ENCODE measurements at regions not wholly inside any gene's neighbourhood (a gene's known extent, or its start where the extent isn't known, plus 50 kb on each side); places are given as distances from the start of the nearest gene placed in this dataset.

- ATAC-seq (ENCODE audit: low FRiP score in 2 of 2) (no peak), DNase-seq (no peak)
- no peak overlapping the region for H3K27ac ChIP-seq
- no peaks in the 10 kb centered on the region for H3K36me3 ChIP-seq
- 84% methylated on average over 10 to 12 of the region's 12 CpGs for WGBS, 2 donors
- no peaks in the 10 kb centered on the region for H3K9me3 ChIP-seq
- H3K4me3 ChIP-seq: no peak overlapping the region
- no peaks in the 10 kb centered on the region for H3K27me3 ChIP-seq
- H3K4me1 ChIP-seq: no peaks in the 10 kb centered on the region
- TF ChIP-seq POLR2AphosphoS5 (IDR thresholded peaks at IDR 0.05) (no peak), POLR2A (IDR thresholded peaks at IDR 0.05) (no peak), EP300 (IDR thresholded peaks at IDR 0.05) (no peak)
- TF ChIP-seq, protein P1, sequence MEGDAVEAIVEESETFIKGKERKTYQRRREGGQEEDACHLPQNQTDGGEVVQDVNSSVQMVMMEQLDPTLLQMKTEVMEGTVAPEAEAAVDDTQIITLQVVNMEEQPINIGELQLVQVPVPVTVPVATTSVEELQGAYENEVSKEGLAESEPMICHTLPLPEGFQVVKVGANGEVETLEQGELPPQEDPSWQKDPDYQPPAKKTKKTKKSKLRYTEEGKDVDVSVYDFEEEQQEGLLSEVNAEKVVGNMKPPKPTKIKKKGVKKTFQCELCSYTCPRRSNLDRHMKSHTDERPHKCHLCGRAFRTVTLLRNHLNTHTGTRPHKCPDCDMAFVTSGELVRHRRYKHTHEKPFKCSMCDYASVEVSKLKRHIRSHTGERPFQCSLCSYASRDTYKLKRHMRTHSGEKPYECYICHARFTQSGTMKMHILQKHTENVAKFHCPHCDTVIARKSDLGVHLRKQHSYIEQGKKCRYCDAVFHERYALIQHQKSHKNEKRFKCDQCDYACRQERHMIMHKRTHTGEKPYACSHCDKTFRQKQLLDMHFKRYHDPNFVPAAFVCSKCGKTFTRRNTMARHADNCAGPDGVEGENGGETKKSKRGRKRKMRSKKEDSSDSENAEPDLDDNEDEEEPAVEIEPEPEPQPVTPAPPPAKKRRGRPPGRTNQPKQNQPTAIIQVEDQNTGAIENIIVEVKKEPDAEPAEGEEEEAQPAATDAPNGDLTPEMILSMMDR (IDR thresholded peaks at IDR 0.05): no peak
Measured at GRCh38 chr20:23283096-23283850, 67.3 kb upstream of the NXT1 start.

DNA sequence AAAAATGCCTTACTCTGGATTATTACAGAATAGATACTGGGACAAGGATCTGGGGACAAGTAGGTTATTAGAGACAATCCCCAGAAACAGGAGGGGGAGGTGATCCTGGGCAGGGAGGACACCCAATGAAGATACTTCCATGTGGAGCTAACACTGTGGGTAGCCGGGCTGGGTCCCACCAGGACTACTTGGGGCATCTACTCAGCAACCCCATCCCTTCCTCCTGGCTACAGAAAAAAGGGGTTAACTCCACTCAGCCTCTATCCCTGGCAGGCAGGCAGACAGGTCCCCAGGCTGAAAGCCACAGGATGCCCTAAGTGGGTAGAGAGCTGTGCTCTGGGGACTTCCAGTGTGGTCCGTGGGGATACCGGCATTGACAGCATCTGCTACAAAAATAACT is 68.0 kb upstream of the NXT1 start:
- WGBS, 2 donors: 75 to 92% methylated on average over 2 to 3 of the region's 3 CpGs

DNA sequence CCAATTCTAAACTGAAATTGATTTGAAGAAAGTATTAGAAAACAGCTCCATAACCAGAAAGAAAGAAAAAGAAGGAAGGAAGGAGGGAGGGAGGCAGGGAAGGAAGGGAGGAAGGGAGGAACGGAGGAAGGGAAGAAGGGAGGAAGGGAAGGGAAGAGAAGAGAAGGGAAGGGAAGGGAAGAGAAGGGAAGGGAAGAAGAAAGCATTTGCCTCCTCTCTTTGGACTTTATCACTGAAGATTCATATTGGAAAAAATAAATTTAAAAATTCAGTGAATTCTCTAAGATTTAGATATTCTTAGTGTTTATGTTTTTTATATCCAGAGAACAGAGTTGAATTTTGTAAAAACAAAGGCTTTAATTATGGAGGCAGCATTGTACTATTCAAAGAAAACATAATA is 68.5 kb upstream of the NXT1 start:
- no peak for ATAC-seq (ENCODE audit: low FRiP score in 2 of 2)
- WGBS, 2 donors: 41 to 49% methylated on average over 1 of the region's 1 CpG

More for the DNA sequence above, 68.0 kb upstream of the NXT1 start:
- no peak for ATAC-seq (ENCODE audit: low FRiP score in 2 of 2)
- Histone ChIP-seq H3K27me3 (no peaks in the 10 kb centered on the region), H3K9me3 (no peaks in the 10 kb centered on the region), H3K27ac (no peak overlapping the region), H3K4me1 (no peaks in the 10 kb centered on the region), H3K36me3 (no peaks in the 10 kb centered on the region), H3K4me3 (no peak overlapping the region)
- TF ChIP-seq POLR2A (IDR thresholded peaks at IDR 0.05): no peak
- TF ChIP-seq EP300 (IDR thresholded peaks at IDR 0.05): no peak
- no peak for TF ChIP-seq POLR2AphosphoS5 (IDR thresholded peaks at IDR 0.05)
- TF ChIP-seq, protein P1 (IDR thresholded peaks at IDR 0.05): no peak
- no peak for DNase-seq

DNA sequence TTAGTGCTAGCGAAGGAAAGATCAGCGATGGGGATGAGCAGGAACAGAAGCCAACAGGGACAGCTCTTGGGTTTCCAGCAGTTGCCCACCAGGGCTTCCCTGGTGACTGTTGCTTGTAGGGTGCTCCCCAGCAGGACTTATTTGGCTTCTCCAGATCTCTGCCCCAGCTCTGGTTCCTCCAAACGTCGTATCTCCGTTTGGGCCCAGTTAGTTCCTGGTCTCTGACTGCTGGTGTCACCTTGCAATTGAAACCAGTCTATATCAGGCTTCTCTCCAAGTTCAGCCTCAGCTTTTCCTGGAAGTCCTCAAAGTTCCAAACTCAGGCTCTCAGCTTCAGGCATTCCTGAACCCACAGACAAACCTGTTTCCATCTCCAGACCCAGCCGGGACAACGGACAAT is 70.8 kb upstream of the NXT1 start:
- no peak for TF ChIP-seq POLR2AphosphoS5 (IDR thresholded peaks at IDR 0.05)
- TF ChIP-seq, protein P1 (IDR thresholded peaks at IDR 0.05): no peak
- no peak for TF ChIP-seq POLR2A (IDR thresholded peaks at IDR 0.05)
- no peak for TF ChIP-seq EP300 (IDR thresholded peaks at IDR 0.05)
- no peak for DNase-seq
- Histone ChIP-seq H3K27ac (no peak overlapping the region), H3K36me3 (no peaks in the 10 kb centered on the region), H3K27me3 (no peaks in the 10 kb centered on the region), H3K4me1 (no peaks in the 10 kb centered on the region), H3K4me3 (no peak overlapping the region), H3K9me3 (no peaks in the 10 kb centered on the region)
- 80 to 92% methylated on average over 7 of the region's 7 CpGs for WGBS, 2 donors
- ATAC-seq (ENCODE audit: low FRiP score in 2 of 2): no peak

More for the DNA sequence above, 68.5 kb upstream of the NXT1 start:
- Histone ChIP-seq H3K4me3 (no peak overlapping the region), H3K9me3 (no peaks in the 10 kb centered on the region), H3K36me3 (no peaks in the 10 kb centered on the region), H3K27me3 (no peaks in the 10 kb centered on the region), H3K27ac (no peak overlapping the region), H3K4me1 (no peaks in the 10 kb centered on the region)
- TF ChIP-seq EP300 (IDR thresholded peaks at IDR 0.05) (no peak), POLR2A (IDR thresholded peaks at IDR 0.05) (no peak), POLR2AphosphoS5 (IDR thresholded peaks at IDR 0.05) (no peak)
- TF ChIP-seq, protein P1 (IDR thresholded peaks at IDR 0.05): no peak
- no peak for DNase-seq

DNA sequence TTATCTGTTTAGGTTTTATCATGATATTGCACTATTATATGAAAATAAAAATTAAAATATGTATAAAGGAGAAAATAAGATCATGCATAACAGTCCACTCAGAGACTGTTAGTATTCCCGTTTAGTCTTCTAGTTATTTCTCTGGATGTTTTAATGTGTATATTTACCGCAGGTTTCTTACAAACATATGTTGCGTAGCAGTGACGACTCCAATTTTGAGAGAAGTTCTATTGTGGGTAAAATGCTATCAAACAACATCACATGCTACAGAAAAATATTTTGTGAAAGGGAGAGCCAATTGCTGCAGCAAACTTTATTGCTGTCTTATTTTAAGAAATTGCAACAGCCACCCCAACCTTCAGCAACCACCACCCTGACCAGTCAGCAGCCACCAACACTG is 72.4 kb upstream of the NXT1 start:
- DNase-seq: no peak
- H3K27me3 ChIP-seq: no peaks in the 10 kb centered on the region
- ATAC-seq (ENCODE audit: low FRiP score in 2 of 2): no peak
- H3K4me3 ChIP-seq: no peak overlapping the region
- no peaks in the 10 kb centered on the region for H3K4me1 ChIP-seq
- 77 to 93% methylated on average over 4 of the region's 4 CpGs for WGBS, 2 donors
- no peak for TF ChIP-seq POLR2A (IDR thresholded peaks at IDR 0.05)
- no peak for TF ChIP-seq EP300 (IDR thresholded peaks at IDR 0.05)
- TF ChIP-seq, protein P1 (IDR thresholded peaks at IDR 0.05): no peak
- no peak for TF ChIP-seq POLR2AphosphoS5 (IDR thresholded peaks at IDR 0.05)
- no peaks in the 10 kb centered on the region for H3K36me3 ChIP-seq
- no peak overlapping the region for H3K27ac ChIP-seq
- no peaks in the 10 kb centered on the region for H3K9me3 ChIP-seq
